NCI-H748 (cell line): ENCODE measurements at regions not wholly inside any gene's neighbourhood (a gene's known extent, or its start where the extent isn't known, plus 50 kb on each side); places are given as distances from the start of the nearest gene placed in this dataset.

ENCODE experiments used
- DNase-seq: peaks from one replicate; lab custom pipeline; 2025; ENCODE audit not compliant: unreplicated experiment; lab: John Stamatoyannopoulos, UW

- DNase-seq, result no peak
Observed at GRCh38 chr4:75122424-75123014, 189.6 kb downstream of the PARM1 start.

DNA sequence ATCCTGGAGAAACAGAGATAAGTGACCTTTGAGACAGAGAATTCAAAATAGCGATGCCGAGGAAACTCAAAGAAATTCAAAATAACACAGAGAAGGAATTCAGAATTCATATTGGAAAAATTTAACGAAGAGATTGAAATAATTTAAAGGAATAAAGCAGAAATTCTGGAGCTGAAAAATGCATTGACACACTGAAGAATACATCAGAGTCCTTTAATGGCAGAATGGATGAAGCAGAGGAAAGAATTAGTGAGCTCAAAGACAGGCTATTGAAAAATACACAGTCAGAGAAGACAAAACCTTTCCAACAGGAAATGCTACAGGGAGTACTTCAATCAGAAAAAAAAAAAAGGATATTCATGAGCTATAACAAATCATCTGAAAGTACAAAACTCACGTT is 185.8 kb downstream of the PARM1 start:
- DNase-seq, result no peak

DNA sequence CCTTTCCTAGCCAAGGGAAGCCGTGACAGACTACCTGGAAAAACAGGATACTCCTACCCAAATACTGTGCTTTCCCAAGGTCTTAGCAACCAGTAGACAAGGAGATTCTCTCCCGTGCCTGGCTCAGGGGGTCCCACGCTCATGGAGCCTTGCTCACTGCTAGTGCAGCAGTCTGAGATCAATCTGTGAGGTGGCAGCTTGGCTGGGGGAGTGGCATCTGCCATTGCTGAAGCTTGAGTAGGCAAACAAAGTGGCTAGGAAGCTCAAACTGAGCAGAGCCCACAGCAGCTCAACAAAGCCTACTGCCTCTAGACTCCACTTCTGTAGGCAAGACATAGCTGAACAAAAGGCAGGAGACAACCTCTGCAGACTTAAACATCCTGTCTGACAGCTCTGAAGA is 177.1 kb downstream of the PARM1 start:
- DNase-seq, result no peak

DNA sequence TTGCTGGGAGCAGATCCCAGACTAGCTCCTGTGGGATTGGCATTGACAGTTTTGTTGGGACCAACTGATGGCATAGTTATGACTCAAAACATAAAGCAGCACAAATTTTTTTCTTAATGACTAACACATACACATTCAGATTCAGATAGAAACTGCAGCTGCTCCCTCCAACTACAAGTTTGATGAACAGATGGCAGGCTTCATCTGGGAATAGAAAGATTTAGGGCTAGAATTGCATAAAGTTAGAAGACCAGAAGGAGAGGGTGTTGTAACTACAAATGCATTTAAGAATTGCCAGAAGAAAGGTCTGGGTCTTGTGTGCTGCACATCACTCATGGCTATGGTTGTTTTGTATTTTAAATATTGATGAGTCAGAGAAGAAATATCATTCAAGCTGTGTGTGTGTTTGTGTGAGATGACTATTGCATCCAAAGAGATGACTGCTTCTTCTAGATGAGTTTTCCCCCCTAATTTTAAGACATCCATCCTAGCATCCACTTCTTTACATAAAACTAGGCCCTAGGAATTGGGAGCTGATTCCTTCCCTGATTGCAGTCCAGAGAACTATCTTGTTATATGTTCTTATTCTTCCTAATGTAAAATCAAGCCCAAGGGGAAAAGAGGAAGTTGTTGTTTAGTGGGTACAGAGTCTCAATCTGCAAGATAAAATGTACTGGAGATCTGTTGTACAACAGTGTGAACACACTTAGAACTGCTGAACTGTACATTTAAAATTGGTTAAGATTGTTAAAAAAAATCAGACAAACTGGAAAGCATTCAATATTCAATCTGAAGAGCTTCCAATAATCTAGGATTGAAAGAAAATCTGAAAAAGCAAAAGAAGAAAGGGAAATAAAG is 175.1 kb downstream of the PARM1 start:
- DNase-seq, result no peak

DNA sequence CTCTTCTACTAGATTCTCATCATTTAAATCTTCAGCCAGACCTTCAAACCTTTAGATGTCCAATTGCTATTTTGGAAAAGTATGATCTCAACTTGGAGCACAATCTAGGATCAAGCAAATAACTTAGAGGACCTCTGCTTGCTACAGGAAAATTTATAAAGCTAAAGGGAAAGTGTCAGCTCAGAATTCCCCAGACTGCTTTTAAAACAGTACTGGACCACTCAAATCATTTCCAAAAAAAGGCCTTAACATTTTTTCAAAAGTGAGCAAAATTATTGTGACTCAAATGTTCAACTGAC is 169.8 kb downstream of the PARM1 start:
- DNase-seq, result no peak

DNA sequence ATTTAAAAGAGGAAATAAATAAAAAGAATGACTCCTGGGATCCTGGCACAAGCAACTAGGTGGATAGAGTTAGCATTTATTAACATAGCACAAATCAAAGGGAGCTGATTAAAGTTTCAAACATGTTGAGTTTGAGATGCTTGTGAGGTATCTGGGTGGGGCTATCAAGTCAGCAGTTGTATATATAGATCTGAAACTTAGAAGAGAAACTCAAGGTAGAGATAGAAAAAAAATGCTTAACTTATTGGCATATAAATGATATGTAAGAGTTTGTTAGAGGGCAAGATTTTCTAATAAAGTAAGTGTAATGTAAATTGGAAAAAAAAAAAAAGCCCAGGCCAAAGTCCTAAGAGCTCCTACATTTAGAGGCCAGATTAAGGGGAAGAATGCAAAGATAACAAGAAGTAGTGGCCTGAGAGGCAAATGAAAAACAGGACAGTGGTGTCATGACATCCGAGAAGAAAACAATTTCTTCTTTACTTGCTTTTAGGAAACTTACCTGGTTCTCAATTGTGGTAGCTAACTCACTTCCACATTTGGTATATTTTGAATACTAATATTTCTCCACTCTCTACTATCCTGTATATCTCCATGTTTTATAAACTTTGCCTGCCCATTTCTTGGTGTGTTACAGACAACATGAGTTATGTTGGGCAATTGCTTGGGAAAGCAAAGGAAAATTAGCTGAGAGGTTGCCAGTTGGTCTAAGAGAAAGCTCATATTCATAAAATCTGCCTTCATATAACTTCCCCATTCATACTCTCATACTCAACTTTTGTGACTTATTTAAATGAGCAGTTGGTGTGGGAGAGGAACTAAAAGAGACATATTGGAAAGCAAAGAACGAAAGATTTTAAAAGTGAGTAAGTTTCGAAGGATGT is 169.2 kb downstream of the PARM1 start:
- DNase-seq, result no peak
